RKO (cell line): ENCODE measurements at regions not wholly inside any gene's neighbourhood (a gene's known extent, or its start where the extent isn't known, plus 50 kb on each side); places are given as distances from the start of the nearest gene placed in this dataset.
"Not testable (repeated sequence)": the region's sequence is repeated elsewhere in the genome, so short reads cannot be mapped to it uniquely, and the experiment has no call there.

Source experiments
- DNase-seq: peaks from one replicate; pipeline ENCODE4 v3.0.0-alpha.2; 2016; ENCODE audit warnings: low spot score

- no peak for DNase-seq
These were observed 163.1 kb downstream of the PHLDA1 start for GRCh38 chr12:75868501-75868900.

GRCh38 chr12:75865315-75865714, 166.3 kb downstream of the PHLDA1 start:
- peak; percentile 31 for DNase-seq

- DNase-seq: peak; percentile 21
These were observed 167.4 kb downstream of the PHLDA1 start for GRCh38 chr12:75864161-75864560.

GRCh38 chr12:75863533-75863932, 168.0 kb downstream of the PHLDA1 start:
- DNase-seq: peak; percentile 91

GRCh38 chr12:75862692-75863471, 168.7 kb downstream of the PHLDA1 start:
- peak; percentile 98 for DNase-seq

- peak; percentile 52 for DNase-seq
These were observed 171.7 kb downstream of the PHLDA1 start for GRCh38 chr12:75859868-75860267.

GRCh38 chr12:75856235-75856634, 175.3 kb downstream of the PHLDA1 start:
- no peak for DNase-seq

GRCh38 chr12:75855360-75855759, 176.2 kb downstream of the PHLDA1 start:
- DNase-seq: no peak

GRCh38 chr12:75854681-75855309, 176.8 kb downstream of the PHLDA1 start:
- no peak for DNase-seq

GRCh38 chr12:75854137-75854536, 177.4 kb downstream of the PHLDA1 start:
- not testable (repeated sequence) for DNase-seq

GRCh38 chr12:75853626-75854025, 177.9 kb downstream of the PHLDA1 start:
- DNase-seq: no peak

- no peak for DNase-seq
These were observed 178.6 kb downstream of the PHLDA1 start for GRCh38 chr12:75852956-75853355.

GRCh38 chr12:75852143-75852542, 179.4 kb downstream of the PHLDA1 start:
- DNase-seq: no peak

- no peak for DNase-seq
These were observed 180.7 kb downstream of the PHLDA1 start for GRCh38 chr12:75850721-75851462.

- no peak for DNase-seq
These were observed 182.6 kb downstream of the PHLDA1 start for GRCh38 chr12:75848961-75849360.

GRCh38 chr12:75848431-75848925, 183.1 kb downstream of the PHLDA1 start:
- no peak for DNase-seq

GRCh38 chr12:75846102-75846501, 185.5 kb downstream of the PHLDA1 start:
- no peak for DNase-seq

GRCh38 chr12:75844985-75845384, 186.6 kb downstream of the PHLDA1 start:
- DNase-seq: no peak

GRCh38 chr12:75844049-75844770, 187.4 kb downstream of the PHLDA1 start:
- no peak for DNase-seq

- DNase-seq: no peak
These were observed 189.5 kb downstream of the PHLDA1 start for GRCh38 chr12:75842090-75842489.

GRCh38 chr12:75840994-75841355, 190.6 kb downstream of the PHLDA1 start:
- DNase-seq: no peak

- no peak for DNase-seq
These were observed 193.3 kb downstream of the PHLDA1 start for GRCh38 chr12:75838309-75838708.
